HG02588 (cell line): ENCODE measurements at regions not wholly inside any gene's neighbourhood (a gene's known extent, or its start where the extent isn't known, plus 50 kb on each side); places are given as distances from the start of the nearest gene placed in this dataset.

Experiments
- ATAC-seq: cut with Tn5 transposase; IDR thresholded peaks from one replicate; pipeline ENCODE4 v1.9.1; 2021; ENCODE audit warnings: mild to moderate bottlenecking, moderate library complexity; ENCODE audit not compliant: unreplicated experiment

- ATAC-seq: no peak
Measured at GRCh38 chr4:20504146-20504545, 196.1 kb upstream of the PACRGL start.

- no peak for ATAC-seq
Measured at GRCh38 chr4:20505927-20506326, 194.3 kb upstream of the PACRGL start.

GRCh38 chr4:20506827-20507226, 193.4 kb upstream of the PACRGL start:
- no peak for ATAC-seq

GRCh38 chr4:20509315-20509714, 190.9 kb upstream of the PACRGL start:
- no peak for ATAC-seq

GRCh38 chr4:20512033-20512792, 188.0 kb upstream of the PACRGL start:
- ATAC-seq: no peak

GRCh38 chr4:20512985-20513384, 187.3 kb upstream of the PACRGL start:
- no peak for ATAC-seq

GRCh38 chr4:20520901-20521300, 179.4 kb upstream of the PACRGL start:
- ATAC-seq: no peak

- ATAC-seq: no peak
Measured at GRCh38 chr4:20528508-20528907, 171.8 kb upstream of the PACRGL start.

GRCh38 chr4:20529691-20530090, 170.6 kb upstream of the PACRGL start:
- no peak for ATAC-seq

GRCh38 chr4:20532116-20532790, 168.0 kb upstream of the PACRGL start:
- no peak for ATAC-seq

- no peak for ATAC-seq
Measured at GRCh38 chr4:20532871-20533870, 167.1 kb upstream of the PACRGL start.

- ATAC-seq: no peak
Measured at GRCh38 chr4:20538905-20539304, 161.4 kb upstream of the PACRGL start.

- ATAC-seq: no peak
Measured at GRCh38 chr4:20543131-20543530, 157.1 kb upstream of the PACRGL start.

- ATAC-seq: no peak
Measured at GRCh38 chr4:20544645-20545044, 155.6 kb upstream of the PACRGL start.

- ATAC-seq: no peak
Measured at GRCh38 chr4:20552004-20552403, 148.3 kb upstream of the PACRGL start.

- no peak for ATAC-seq
Measured at GRCh38 chr4:20554134-20554533, 146.1 kb upstream of the PACRGL start.

- no peak for ATAC-seq
Measured at GRCh38 chr4:20565075-20565721, 135.1 kb upstream of the PACRGL start.

GRCh38 chr4:20570981-20571715, 129.1 kb upstream of the PACRGL start:
- no peak for ATAC-seq

- ATAC-seq: no peak
Measured at GRCh38 chr4:20572976-20573375, 127.3 kb upstream of the PACRGL start.

GRCh38 chr4:20574986-20575385, 125.3 kb upstream of the PACRGL start:
- no peak for ATAC-seq
